Transverse colon (tissue), 4 donors: ENCODE measurements at regions not wholly inside any gene's neighbourhood (a gene's known extent, or its start where the extent isn't known, plus 50 kb on each side); places are given as distances from the start of the nearest gene placed in this dataset.

Experiments used
- EP300 ChIP-seq: sonication (generic); formaldehyde crosslinking; IDR thresholded peaks from one replicate; pipeline ENCODE4 v1.6.1; 2017; ENCODE audit warnings: antibody characterized with exemption, low read depth
- POLR2AphosphoS5 ChIP-seq, 3 donors: sonication (generic); formaldehyde crosslinking; IDR thresholded peaks; one replicate each; pipeline ENCODE4 v1.6.1; 2016; ENCODE audit warnings: antibody characterized with exemption in 3 of 3
- TF ChIP-seq, protein P1 (sequence below), 5 experiments: fragments of 200-600 bp in 3 of 5; fragments of 450-650 bp in 2 of 5; sonication (generic) in 3 of 5; IDR thresholded peaks; 1 replicate in 2 of 5; 2 replicates in 3 of 5; pipeline ENCODE4 v1.5.1; 2016 to 2017; ENCODE audit warnings: antibody characterized with exemption in 5 of 5, inconsistent platforms in 3 of 5, mild to moderate bottlenecking in 2 of 5, moderate library complexity in 1 of 5

DNA sequence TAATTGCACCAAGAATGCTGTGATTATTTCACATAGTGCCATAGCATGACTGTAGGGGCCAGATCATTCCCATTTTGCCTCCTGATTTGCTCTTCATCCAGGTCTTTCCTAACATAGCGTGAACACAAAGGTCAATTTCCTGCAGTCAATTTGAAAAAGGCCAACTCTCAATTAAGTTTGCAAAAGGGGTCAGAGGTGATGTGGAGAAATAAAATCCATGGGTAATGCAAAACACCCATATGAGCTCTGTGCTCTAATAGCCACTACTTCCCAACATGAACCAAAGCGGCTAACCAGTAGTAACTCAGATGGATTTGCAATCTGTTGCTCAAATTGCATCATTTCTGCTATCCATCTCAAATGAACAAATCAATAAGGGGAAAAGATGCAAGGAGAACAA, 275.5 kb upstream of the SOX9 start:
- TF ChIP-seq EP300, result no peak
- TF ChIP-seq, protein P1, sequence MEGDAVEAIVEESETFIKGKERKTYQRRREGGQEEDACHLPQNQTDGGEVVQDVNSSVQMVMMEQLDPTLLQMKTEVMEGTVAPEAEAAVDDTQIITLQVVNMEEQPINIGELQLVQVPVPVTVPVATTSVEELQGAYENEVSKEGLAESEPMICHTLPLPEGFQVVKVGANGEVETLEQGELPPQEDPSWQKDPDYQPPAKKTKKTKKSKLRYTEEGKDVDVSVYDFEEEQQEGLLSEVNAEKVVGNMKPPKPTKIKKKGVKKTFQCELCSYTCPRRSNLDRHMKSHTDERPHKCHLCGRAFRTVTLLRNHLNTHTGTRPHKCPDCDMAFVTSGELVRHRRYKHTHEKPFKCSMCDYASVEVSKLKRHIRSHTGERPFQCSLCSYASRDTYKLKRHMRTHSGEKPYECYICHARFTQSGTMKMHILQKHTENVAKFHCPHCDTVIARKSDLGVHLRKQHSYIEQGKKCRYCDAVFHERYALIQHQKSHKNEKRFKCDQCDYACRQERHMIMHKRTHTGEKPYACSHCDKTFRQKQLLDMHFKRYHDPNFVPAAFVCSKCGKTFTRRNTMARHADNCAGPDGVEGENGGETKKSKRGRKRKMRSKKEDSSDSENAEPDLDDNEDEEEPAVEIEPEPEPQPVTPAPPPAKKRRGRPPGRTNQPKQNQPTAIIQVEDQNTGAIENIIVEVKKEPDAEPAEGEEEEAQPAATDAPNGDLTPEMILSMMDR (IDR thresholded peaks at IDR 0.05), result no peak
- TF ChIP-seq POLR2AphosphoS5 (IDR thresholded peaks at IDR 0.05), result no peak
